GM19023 (cell line): ENCODE measurements at regions not wholly inside any gene's neighbourhood (a gene's known extent, or its start where the extent isn't known, plus 50 kb on each side); places are given as distances from the start of the nearest gene placed in this dataset.

Experiments
- ATAC-seq: cut with Tn5 transposase; IDR thresholded peaks from one replicate; pipeline ENCODE4 v1.9.1; 2021; ENCODE audit warnings: mild to moderate bottlenecking, moderate library complexity; ENCODE audit not compliant: unreplicated experiment

GRCh38 chr7:39883812-39884390 lies 66.2 kb upstream of the CDK13 start:
- ATAC-seq: no peak

GRCh38 chr7:39888171-39888853 lies 61.7 kb upstream of the CDK13 start:
- ATAC-seq: no peak

- ATAC-seq: no peak
These were observed 59.6 kb upstream of the CDK13 start for GRCh38 chr7:39890411-39890810.

- ATAC-seq: no peak
These were observed 58.2 kb upstream of the CDK13 start for GRCh38 chr7:39891894-39892293.

GRCh38 chr7:39892361-39892760 lies 57.7 kb upstream of the CDK13 start:
- no peak for ATAC-seq

- no peak for ATAC-seq
These were observed 55.2 kb upstream of the CDK13 start for GRCh38 chr7:39894904-39895303.

GRCh38 chr7:39896840-39897239 lies 53.2 kb upstream of the CDK13 start:
- no peak for ATAC-seq

GRCh38 chr7:39898867-39899266 lies 51.2 kb upstream of the CDK13 start:
- ATAC-seq: no peak
